ENCODE measurements at regions not wholly inside any gene's neighbourhood (a gene's known extent, or its start where the extent isn't known, plus 50 kb on each side); places are given as distances from the start of the nearest gene placed in this dataset.

GRCh38 chr7:86025807-86026206 lies 617.9 kb upstream of the GRM3 start:
- DNase-seq (ENCODE audit: low read depth in 2 of 3, low spot score in 2 of 3), result no peak

GRCh38 chr7:86013662-86014061 lies 630.0 kb upstream of the GRM3 start:
- DNase-seq (ENCODE audit: low read depth in 2 of 3, low spot score in 2 of 3), result no peak

- no peak for DNase-seq (ENCODE audit: low read depth in 2 of 3, low spot score in 2 of 3)
Measured at GRCh38 chr7:86012971-86013370, 630.7 kb upstream of the GRM3 start.

- no peak for DNase-seq (ENCODE audit: low read depth in 2 of 3, low spot score in 2 of 3)
Measured at GRCh38 chr7:86008898-86009297, 634.8 kb upstream of the GRM3 start.

- DNase-seq (ENCODE audit: low read depth in 2 of 3, low spot score in 2 of 3), result no peak
Measured at GRCh38 chr7:86006909-86007308, 636.8 kb upstream of the GRM3 start.

- DNase-seq (ENCODE audit: low read depth in 2 of 3, low spot score in 2 of 3), result no peak
Measured at GRCh38 chr7:86002858-86003257, 640.9 kb upstream of the GRM3 start.

- DNase-seq (ENCODE audit: low read depth in 2 of 3, low spot score in 2 of 3), result no peak
Measured at GRCh38 chr7:85997515-85997914, 646.2 kb upstream of the GRM3 start.

GRCh38 chr7:85995101-85995500 lies 648.6 kb upstream of the GRM3 start:
- DNase-seq (ENCODE audit: low read depth in 2 of 3, low spot score in 2 of 3), result no peak

- no peak for DNase-seq (ENCODE audit: low read depth in 2 of 3, low spot score in 2 of 3)
Measured at GRCh38 chr7:85980740-85981139, 663.0 kb upstream of the GRM3 start.

- no peak for DNase-seq (ENCODE audit: low read depth in 2 of 3, low spot score in 2 of 3)
Measured at GRCh38 chr7:85974176-85974575, 669.5 kb upstream of the GRM3 start.

- no peak for DNase-seq (ENCODE audit: low read depth in 2 of 3, low spot score in 2 of 3)
Measured at GRCh38 chr7:85972504-85973141, 671.1 kb upstream of the GRM3 start.

- no peak for DNase-seq (ENCODE audit: low read depth in 2 of 3, low spot score in 2 of 3)
Measured at GRCh38 chr7:85954961-85955360, 688.7 kb upstream of the GRM3 start.

GRCh38 chr7:85950871-85951270 lies 692.8 kb upstream of the GRM3 start:
- DNase-seq (ENCODE audit: low read depth in 2 of 3, low spot score in 2 of 3), result no peak

GRCh38 chr7:85950418-85950817 lies 693.3 kb upstream of the GRM3 start:
- no peak for DNase-seq (ENCODE audit: low read depth in 2 of 3, low spot score in 2 of 3)

- DNase-seq (ENCODE audit: low read depth in 2 of 3, low spot score in 2 of 3), result no peak
Measured at GRCh38 chr7:85947767-85948166, 695.9 kb upstream of the GRM3 start.

GRCh38 chr7:85940798-85941197 lies 702.9 kb upstream of the GRM3 start:
- DNase-seq (ENCODE audit: low read depth in 2 of 3, low spot score in 2 of 3), result no peak

- no peak for DNase-seq (ENCODE audit: low read depth in 2 of 3, low spot score in 2 of 3)
Measured at GRCh38 chr7:85931919-85932318, 711.8 kb upstream of the GRM3 start.

- DNase-seq (ENCODE audit: low read depth in 2 of 3, low spot score in 2 of 3), result no peak
Measured at GRCh38 chr7:85928500-85928899, 715.2 kb upstream of the GRM3 start.

GRCh38 chr7:85927226-85927625 lies 716.5 kb upstream of the GRM3 start:
- DNase-seq (ENCODE audit: low read depth in 2 of 3, low spot score in 2 of 3), result no peak

- no peak for DNase-seq (ENCODE audit: low read depth in 2 of 3, low spot score in 2 of 3)
Measured at GRCh38 chr7:85924062-85924461, 719.6 kb upstream of the GRM3 start.

GRCh38 chr7:85916016-85916415 lies 727.7 kb upstream of the GRM3 start:
- no peak for DNase-seq (ENCODE audit: low read depth in 2 of 3, low spot score in 2 of 3)

- DNase-seq (ENCODE audit: low read depth in 2 of 3, low spot score in 2 of 3), result no peak
Measured at GRCh38 chr7:85914437-85914836, 727.6 kb upstream of the SEMA3D start.

- DNase-seq (ENCODE audit: low read depth in 2 of 3, low spot score in 2 of 3), result no peak
Measured at GRCh38 chr7:85908051-85908450, 721.2 kb upstream of the SEMA3D start.

- no peak for DNase-seq (ENCODE audit: low read depth in 2 of 3, low spot score in 2 of 3)
Measured at GRCh38 chr7:85897967-85898366, 711.1 kb upstream of the SEMA3D start.
